WERI-Rb-1 (cell line): ENCODE measurements at regions not wholly inside any gene's neighbourhood (a gene's known extent, or its start where the extent isn't known, plus 50 kb on each side); places are given as distances from the start of the nearest gene placed in this dataset.

Experiments
- DNase-seq: peaks from one replicate; pipeline ENCODE4 v3.0.0-alpha.2; 2020
- H3K27ac ChIP-seq: fragments of 250-450 bp; sonication (Bioruptor Pico); 2 replicates; pipeline ENCODE4 v1.5.1; 2020; ENCODE audit warnings: mild to moderate bottlenecking, moderate library complexity
- H3K27me3 ChIP-seq: fragments of 250-450 bp; sonication (Bioruptor Pico); 2 replicates; pipeline ENCODE4 v1.5.1; 2021; ENCODE audit warnings: mild to moderate bottlenecking, low read depth, moderate library complexity; ENCODE audit not compliant: insufficient read depth, severe bottlenecking
- H3K36me3 ChIP-seq: fragments of 250-450 bp; sonication (Bioruptor Pico); 2 replicates; pipeline ENCODE4 v1.5.1; 2020; ENCODE audit warnings: mild to moderate bottlenecking, moderate library complexity
- H3K4me3 ChIP-seq: 2 replicates; pipeline ENCODE4 v1.5.1; 2011; ENCODE audit warnings: low read depth, mild to moderate bottlenecking, control low read depth, low read length
- H3K9me3 ChIP-seq: fragments of 250-450 bp; sonication (Bioruptor Pico); 2 replicates; pipeline ENCODE4 v1.5.1; 2021; ENCODE audit warnings: mild to moderate bottlenecking, moderate library complexity; ENCODE audit not compliant: severe bottlenecking
- TF ChIP-seq, protein P1 (sequence below): IDR thresholded peaks from 2 replicates; pipeline ENCODE4 v1.5.1; 2011; ENCODE audit warnings: low read depth, mild to moderate bottlenecking, control low read depth, inconsistent platforms, low read length

GRCh38 chr4:42315231-42315630 is 82.1 kb upstream of the SHISA3 start:
- no peaks in the 10 kb centered on the region for H3K9me3 ChIP-seq
- no peak overlapping the region for H3K4me3 ChIP-seq
- TF ChIP-seq, protein P1, sequence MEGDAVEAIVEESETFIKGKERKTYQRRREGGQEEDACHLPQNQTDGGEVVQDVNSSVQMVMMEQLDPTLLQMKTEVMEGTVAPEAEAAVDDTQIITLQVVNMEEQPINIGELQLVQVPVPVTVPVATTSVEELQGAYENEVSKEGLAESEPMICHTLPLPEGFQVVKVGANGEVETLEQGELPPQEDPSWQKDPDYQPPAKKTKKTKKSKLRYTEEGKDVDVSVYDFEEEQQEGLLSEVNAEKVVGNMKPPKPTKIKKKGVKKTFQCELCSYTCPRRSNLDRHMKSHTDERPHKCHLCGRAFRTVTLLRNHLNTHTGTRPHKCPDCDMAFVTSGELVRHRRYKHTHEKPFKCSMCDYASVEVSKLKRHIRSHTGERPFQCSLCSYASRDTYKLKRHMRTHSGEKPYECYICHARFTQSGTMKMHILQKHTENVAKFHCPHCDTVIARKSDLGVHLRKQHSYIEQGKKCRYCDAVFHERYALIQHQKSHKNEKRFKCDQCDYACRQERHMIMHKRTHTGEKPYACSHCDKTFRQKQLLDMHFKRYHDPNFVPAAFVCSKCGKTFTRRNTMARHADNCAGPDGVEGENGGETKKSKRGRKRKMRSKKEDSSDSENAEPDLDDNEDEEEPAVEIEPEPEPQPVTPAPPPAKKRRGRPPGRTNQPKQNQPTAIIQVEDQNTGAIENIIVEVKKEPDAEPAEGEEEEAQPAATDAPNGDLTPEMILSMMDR = no peak
- H3K27ac ChIP-seq = no peak overlapping the region
- H3K36me3 ChIP-seq = no peaks in the 10 kb centered on the region
- no peaks in the 10 kb centered on the region for H3K27me3 ChIP-seq
- no peak for DNase-seq

- no peak overlapping the region for H3K4me3 ChIP-seq
- no peak for DNase-seq
- no peaks in the 10 kb centered on the region for H3K9me3 ChIP-seq
Observed at GRCh38 chr4:42320822-42321388, 76.4 kb upstream of the SHISA3 start.

GRCh38 chr4:42326040-42326439 is 71.2 kb upstream of the SHISA3 start:
- no peak for DNase-seq
- Histone ChIP-seq H3K27me3 (no peaks in the 10 kb centered on the region), H3K36me3 (no peaks in the 10 kb centered on the region), H3K9me3 (no peaks in the 10 kb centered on the region), H3K27ac (no peak overlapping the region), H3K4me3 (no peak overlapping the region)
- TF ChIP-seq, protein P1 = no peak

More at GRCh38 chr4:42320822-42321388, 76.4 kb upstream of the SHISA3 start:
- H3K36me3 ChIP-seq = no peaks in the 10 kb centered on the region
- TF ChIP-seq, protein P1 = no peak
- no peak overlapping the region for H3K27ac ChIP-seq
- H3K27me3 ChIP-seq = no peaks in the 10 kb centered on the region

- Histone ChIP-seq H3K36me3 (no peaks in the 10 kb centered on the region), H3K4me3 (no peak overlapping the region), H3K27ac (no peak overlapping the region), H3K9me3 (no peaks in the 10 kb centered on the region), H3K27me3 (no peaks in the 10 kb centered on the region)
- TF ChIP-seq, protein P1 = no peak
- DNase-seq = no peak
Observed at GRCh38 chr4:42326524-42326923, 70.8 kb upstream of the SHISA3 start.

GRCh38 chr4:42327323-42327722 is 70.0 kb upstream of the SHISA3 start:
- Histone ChIP-seq H3K27ac (no peak overlapping the region), H3K9me3 (no peaks in the 10 kb centered on the region), H3K4me3 (no peak overlapping the region), H3K36me3 (no peaks in the 10 kb centered on the region), H3K27me3 (no peaks in the 10 kb centered on the region)
- DNase-seq = no peak
- TF ChIP-seq, protein P1 = no peak

GRCh38 chr4:42328978-42329377 is 68.3 kb upstream of the SHISA3 start:
- no peak for DNase-seq
- no peak overlapping the region for H3K27ac ChIP-seq
- no peaks in the 10 kb centered on the region for H3K36me3 ChIP-seq
- no peaks in the 10 kb centered on the region for H3K9me3 ChIP-seq
- H3K4me3 ChIP-seq = no peak overlapping the region
- no peaks in the 10 kb centered on the region for H3K27me3 ChIP-seq
- TF ChIP-seq, protein P1 = no peak
